Thymus (tissue), 11 donors: ENCODE measurements at regions not wholly inside any gene's neighbourhood (a gene's known extent, or its start where the extent isn't known, plus 50 kb on each side); places are given as distances from the start of the nearest gene placed in this dataset.

Experiments used
- DNase-seq, 9 donors: peaks; one replicate each; pipeline ENCODE4 v3.0.0-alpha.2; 2013; ENCODE audit warnings: low spot score in 9 of 9, low read depth in 6 of 9, missing footprints in 1 of 9
- H3K27ac ChIP-seq, 2 donors: one replicate each; pipeline ENCODE4 v1.5.1; 2013; ENCODE audit warnings: control low read depth in 1 of 2, low read depth in 1 of 2, low read length in 1 of 2, mild to moderate bottlenecking in 1 of 2, moderate library complexity in 1 of 2
- H3K27me3 ChIP-seq, 2 donors: one replicate each; pipeline ENCODE4 v1.5.1; 2013; ENCODE audit warnings: low read length in 1 of 2; ENCODE audit not compliant: control insufficient read depth in 2 of 2, insufficient read depth in 1 of 2
- H3K36me3 ChIP-seq, 2 donors: one replicate each; pipeline ENCODE4 v1.5.1; 2013; ENCODE audit warnings: low read length in 1 of 2, mild to moderate bottlenecking in 1 of 2, moderate library complexity in 1 of 2; ENCODE audit not compliant: control insufficient read depth in 2 of 2, insufficient read depth in 2 of 2
- H3K4me1 ChIP-seq, 2 donors: one replicate each; pipeline ENCODE4 v1.5.1; 2013; ENCODE audit warnings: low read length in 2 of 2; ENCODE audit not compliant: control insufficient read depth in 2 of 2, insufficient read depth in 2 of 2
- H3K4me3 ChIP-seq, 2 donors: one replicate each; pipeline ENCODE4 v1.5.1; 2013; ENCODE audit warnings: low read length in 2 of 2, control low read depth in 1 of 2, mild to moderate bottlenecking in 1 of 2
- H3K9me3 ChIP-seq, 2 donors: one replicate each; pipeline ENCODE4 v1.5.1; 2013; ENCODE audit warnings: low read length in 1 of 2, mild to moderate bottlenecking in 1 of 2; ENCODE audit not compliant: control insufficient read depth in 2 of 2, insufficient read depth in 1 of 2
- WGBS: extraction: QIAGEN DNeasy Blood & Tissue Kit; methylation state at CpG from one replicate; pipeline ENCODE4 v1.1.7; 2013; 5-methylcytosine and 5-hydroxymethylcytosine counted together
- donor health status: healthy.

- 90% methylated on average over 1 of the region's 1 CpG for WGBS
- Histone ChIP-seq H3K4me3 (no peak overlapping the region), H3K9me3 (no peaks in the 10 kb centered on the region)
Measured at GRCh38 chr2:12161085-12161484, 414.7 kb downstream of the LPIN1 start.

GRCh38 chr2:12162269-12163247 is 416.1 kb downstream of the LPIN1 start:
- Histone ChIP-seq H3K27ac (no peak overlapping the region), H3K9me3 (no peaks in the 10 kb centered on the region), H3K4me1 (peaks cover 0 to 1% of the 10 kb centered on the region in 2 donors), H3K4me3 (no peak overlapping the region), H3K36me3 (no peaks in the 10 kb centered on the region), H3K27me3 (peaks cover 0 to 3% of the 10 kb centered on the region in 2 donors)
- WGBS, result 89% methylated on average over 12 of the region's 12 CpGs
- DNase-seq, result no peak

More at GRCh38 chr2:12161085-12161484, 414.7 kb downstream of the LPIN1 start:
- no peak for DNase-seq
- Histone ChIP-seq H3K4me1 (no peaks in the 10 kb centered on the region), H3K27ac (no peak overlapping the region), H3K27me3 (peaks cover 0 to 3% of the 10 kb centered on the region in 2 donors), H3K36me3 (no peaks in the 10 kb centered on the region)

GRCh38 chr2:12163866-12164265 is 417.4 kb downstream of the LPIN1 start:
- peaks cover 0 to 3% of the 10 kb centered on the region in 2 donors for H3K27me3 ChIP-seq
- peaks cover 0 to 9% of the 10 kb centered on the region in 2 donors for H3K4me1 ChIP-seq
- WGBS, result 96% methylated on average over 12 of the region's 12 CpGs
- H3K27ac ChIP-seq, result no peak overlapping the region
- H3K4me3 ChIP-seq, result no peak overlapping the region
- no peaks in the 10 kb centered on the region for H3K36me3 ChIP-seq
- DNase-seq, result no peak
- H3K9me3 ChIP-seq, result no peaks in the 10 kb centered on the region

GRCh38 chr2:12164689-12165088 is 418.3 kb downstream of the LPIN1 start:
- Histone ChIP-seq H3K9me3 (no peaks in the 10 kb centered on the region), H3K27me3 (peaks cover 0 to 3% of the 10 kb centered on the region in 2 donors), H3K27ac (no peak overlapping the region), H3K36me3 (no peaks in the 10 kb centered on the region), H3K4me1 (peaks cover 2 to 17% of the 10 kb centered on the region in 2 donors), H3K4me3 (no peak overlapping the region)
- 41% methylated on average over 5 of the region's 5 CpGs for WGBS
- DNase-seq, result peak in 2 of 9 donors; percentile 18 to 44

GRCh38 chr2:12167525-12168317 is 421.3 kb downstream of the LPIN1 start:
- Histone ChIP-seq H3K36me3 (no peaks in the 10 kb centered on the region), H3K4me1 (peaks cover 4 to 24% of the 10 kb centered on the region in 2 donors), H3K27me3 (peaks cover 0 to 3% of the 10 kb centered on the region in 2 donors), H3K9me3 (no peaks in the 10 kb centered on the region), H3K4me3 (no peak overlapping the region), H3K27ac (no peak overlapping the region)
- peak in 4 of 9 donors; percentile 24 to 67 (median 54) for DNase-seq
- 79% methylated on average over 13 of the region's 13 CpGs for WGBS

- DNase-seq, result no peak
- Histone ChIP-seq H3K27me3 (peaks cover 0 to 3% of the 10 kb centered on the region in 2 donors), H3K4me1 (peaks cover 4 to 24% of the 10 kb centered on the region in 2 donors), H3K9me3 (no peaks in the 10 kb centered on the region), H3K36me3 (no peaks in the 10 kb centered on the region), H3K4me3 (no peak overlapping the region), H3K27ac (no peak overlapping the region)
- 98% methylated on average over 6 of the region's 6 CpGs for WGBS
Measured at GRCh38 chr2:12168354-12168753, 421.9 kb downstream of the LPIN1 start.

- 94% methylated on average over 4 of the region's 4 CpGs for WGBS
- no peaks in the 10 kb centered on the region for H3K27me3 ChIP-seq
- H3K9me3 ChIP-seq, result no peaks in the 10 kb centered on the region
- no peak overlapping the region for H3K4me3 ChIP-seq
- DNase-seq, result no peak
- H3K4me1 ChIP-seq, result peaks cover 4 to 24% of the 10 kb centered on the region in 2 donors
- H3K27ac ChIP-seq, result peak overlapping the region in 1 of 2 donors; percentile 38
- no peaks in the 10 kb centered on the region for H3K36me3 ChIP-seq
Measured at GRCh38 chr2:12168791-12169388, 422.5 kb downstream of the LPIN1 start.

GRCh38 chr2:12169721-12170120 is 423.3 kb downstream of the LPIN1 start:
- H3K4me1 ChIP-seq, result peaks cover 4 to 24% of the 10 kb centered on the region in 2 donors
- H3K27ac ChIP-seq, result peak overlapping the region; percentile 1 to 38
- H3K27me3 ChIP-seq, result no peaks in the 10 kb centered on the region
- DNase-seq, result peak in 3 of 9 donors; percentile 14 to 62 (median 26)
- no peaks in the 10 kb centered on the region for H3K9me3 ChIP-seq
- H3K36me3 ChIP-seq, result no peaks in the 10 kb centered on the region
- 32% methylated on average over 6 of the region's 6 CpGs for WGBS
- H3K4me3 ChIP-seq, result no peak overlapping the region
